ENCODE measurements at regions not wholly inside any gene's neighbourhood (a gene's known extent, or its start where the extent isn't known, plus 50 kb on each side); places are given as distances from the start of the nearest gene placed in this dataset.

DNA sequence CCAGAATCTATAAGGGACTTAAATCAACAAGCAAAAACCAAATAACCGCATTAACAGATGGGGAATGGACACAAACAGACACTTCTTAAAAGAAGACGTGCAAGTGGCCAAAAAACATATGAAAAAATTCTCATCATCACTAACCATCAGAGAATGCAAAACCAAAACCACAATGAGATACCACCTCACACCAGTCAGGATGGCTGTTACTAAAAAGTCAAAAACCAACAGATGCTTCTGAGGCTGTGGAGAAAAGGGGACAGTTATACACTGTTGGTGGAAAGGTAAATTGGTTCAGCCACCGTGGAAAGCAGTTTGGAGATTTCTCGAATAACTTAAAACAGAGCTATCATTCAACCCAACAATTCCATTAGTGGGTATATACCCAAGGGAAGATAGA is 124.9 kb upstream of the OLIG2 start:
- H3K4me1 ChIP-seq = no peaks in the 10 kb centered on the region
- H3K27me3 ChIP-seq = no peaks in the 10 kb centered on the region
- ATAC-seq (no peak), DNase-seq (no peak)
- H3K27ac ChIP-seq = no peak overlapping the region
- H3K4me3 ChIP-seq = no peak overlapping the region
- TF ChIP-seq, protein P1, sequence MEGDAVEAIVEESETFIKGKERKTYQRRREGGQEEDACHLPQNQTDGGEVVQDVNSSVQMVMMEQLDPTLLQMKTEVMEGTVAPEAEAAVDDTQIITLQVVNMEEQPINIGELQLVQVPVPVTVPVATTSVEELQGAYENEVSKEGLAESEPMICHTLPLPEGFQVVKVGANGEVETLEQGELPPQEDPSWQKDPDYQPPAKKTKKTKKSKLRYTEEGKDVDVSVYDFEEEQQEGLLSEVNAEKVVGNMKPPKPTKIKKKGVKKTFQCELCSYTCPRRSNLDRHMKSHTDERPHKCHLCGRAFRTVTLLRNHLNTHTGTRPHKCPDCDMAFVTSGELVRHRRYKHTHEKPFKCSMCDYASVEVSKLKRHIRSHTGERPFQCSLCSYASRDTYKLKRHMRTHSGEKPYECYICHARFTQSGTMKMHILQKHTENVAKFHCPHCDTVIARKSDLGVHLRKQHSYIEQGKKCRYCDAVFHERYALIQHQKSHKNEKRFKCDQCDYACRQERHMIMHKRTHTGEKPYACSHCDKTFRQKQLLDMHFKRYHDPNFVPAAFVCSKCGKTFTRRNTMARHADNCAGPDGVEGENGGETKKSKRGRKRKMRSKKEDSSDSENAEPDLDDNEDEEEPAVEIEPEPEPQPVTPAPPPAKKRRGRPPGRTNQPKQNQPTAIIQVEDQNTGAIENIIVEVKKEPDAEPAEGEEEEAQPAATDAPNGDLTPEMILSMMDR (IDR thresholded peaks at IDR 0.05) = no peak
- intact Hi-C loops (cut with DNase I) = no loop called here
- no peaks in the 10 kb centered on the region for H3K36me3 ChIP-seq
- H3K9me3 ChIP-seq = no peaks in the 10 kb centered on the region

DNA sequence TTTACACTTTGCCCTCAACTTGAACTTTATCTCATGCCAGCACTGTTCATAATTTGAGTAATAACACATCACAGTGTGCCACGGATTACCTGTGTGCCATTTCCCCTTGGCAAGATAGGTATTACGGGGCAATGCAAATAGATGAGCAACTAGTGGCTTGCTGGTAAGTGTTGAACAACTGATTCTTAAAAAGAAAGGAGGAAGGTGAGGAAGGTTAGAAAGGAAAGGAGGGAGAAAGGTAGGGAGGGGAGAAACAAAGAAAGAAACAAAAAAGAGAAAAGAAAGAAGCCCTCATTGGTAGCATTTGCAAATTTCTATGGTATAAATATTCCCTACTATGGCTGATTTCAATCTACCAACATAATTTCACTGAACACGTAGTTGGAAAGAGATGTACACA is 118.2 kb upstream of the OLIG2 start:
- Histone ChIP-seq H3K4me1 (no peaks in the 10 kb centered on the region), H3K27ac (no peak overlapping the region), H3K9me3 (no peaks in the 10 kb centered on the region), H3K4me3 (no peak overlapping the region), H3K36me3 (no peaks in the 10 kb centered on the region), H3K27me3 (no peaks in the 10 kb centered on the region)
- no peak for DNase-seq
- TF ChIP-seq, protein P1 (IDR thresholded peaks at IDR 0.05) = no peak
- ATAC-seq = no peak
- intact Hi-C loops (cut with DNase I) = no loop called here

DNA sequence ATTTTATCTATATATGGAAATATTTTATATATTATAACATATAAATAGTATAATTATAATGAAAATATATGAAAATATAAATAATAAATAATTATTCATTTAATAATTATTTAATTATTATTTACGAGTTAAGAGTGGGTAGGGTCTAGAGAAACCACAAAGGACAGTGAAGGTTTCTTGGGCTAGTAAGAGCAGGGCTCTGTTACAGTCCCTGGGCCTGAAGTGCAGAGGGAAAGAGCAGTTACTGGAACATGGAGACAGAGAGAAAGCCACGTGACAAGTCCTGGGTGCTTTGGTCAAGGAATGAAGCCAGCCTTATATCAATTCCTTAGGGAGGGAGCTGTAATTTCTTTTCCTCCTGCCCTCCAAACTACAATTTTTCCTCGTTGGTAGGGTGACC is 117.2 kb upstream of the OLIG2 start:
- Histone ChIP-seq H3K27ac (no peak overlapping the region), H3K36me3 (no peaks in the 10 kb centered on the region), H3K4me3 (no peak overlapping the region), H3K27me3 (no peaks in the 10 kb centered on the region), H3K4me1 (no peaks in the 10 kb centered on the region), H3K9me3 (no peaks in the 10 kb centered on the region)
- intact Hi-C loops (cut with DNase I) = no loop called here
- ATAC-seq (no peak), DNase-seq (no peak)
- TF ChIP-seq, protein P1 (IDR thresholded peaks at IDR 0.05) = no peak

DNA sequence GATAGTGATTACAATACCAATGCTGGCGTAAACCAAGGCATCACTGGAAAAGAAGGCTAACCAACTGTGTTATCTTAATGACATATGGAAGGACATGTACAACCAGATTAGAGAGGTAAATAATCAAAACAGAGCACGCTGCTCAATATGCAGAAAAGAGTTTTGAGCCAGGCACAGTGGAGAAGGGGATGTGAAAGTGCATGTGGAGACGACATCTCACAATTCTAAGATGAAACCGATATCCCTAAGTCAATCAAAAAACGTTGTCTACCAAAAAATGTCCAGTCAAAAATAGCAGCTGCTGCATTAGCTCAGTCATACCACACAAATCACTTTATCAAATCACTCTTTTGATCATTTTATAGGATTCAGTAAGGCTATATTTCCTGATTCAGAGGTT is 116.3 kb upstream of the OLIG2 start:
- intact Hi-C loops (cut with DNase I) = no loop called here
- ATAC-seq (no peak), DNase-seq (no peak)
- Histone ChIP-seq H3K9me3 (no peaks in the 10 kb centered on the region), H3K4me3 (no peak overlapping the region), H3K27ac (no peak overlapping the region), H3K36me3 (no peaks in the 10 kb centered on the region), H3K27me3 (no peaks in the 10 kb centered on the region), H3K4me1 (no peaks in the 10 kb centered on the region)
- TF ChIP-seq, protein P1 (IDR thresholded peaks at IDR 0.05) = no peak

DNA sequence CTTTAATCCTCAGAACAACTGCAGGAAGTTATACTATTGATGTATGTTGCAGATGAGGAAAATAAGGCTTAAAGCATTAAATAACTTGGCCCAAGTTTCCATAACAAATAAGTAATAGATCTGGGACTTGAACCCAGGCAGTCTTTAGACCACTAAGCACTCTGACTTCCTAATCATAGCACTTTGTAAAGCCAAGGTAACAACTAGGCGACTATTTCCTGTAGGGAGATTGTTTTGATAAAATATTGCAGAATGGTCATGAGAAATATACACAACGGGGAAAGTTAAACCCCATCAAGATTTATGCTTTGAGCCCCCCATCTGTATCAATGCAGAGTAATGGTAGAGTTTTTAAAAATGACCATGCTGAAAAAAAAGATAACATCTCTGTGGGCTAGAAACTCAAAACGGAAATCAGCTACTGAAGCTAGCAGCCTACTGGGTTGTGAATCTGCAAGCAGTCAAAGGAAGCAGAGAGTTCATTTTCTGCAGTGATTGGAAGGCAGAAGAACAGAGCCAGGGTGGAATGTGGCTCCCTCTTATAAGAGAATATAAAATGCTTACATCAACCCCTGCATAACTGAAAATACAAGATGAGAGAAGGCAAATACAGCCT is 111.2 kb upstream of the OLIG2 start:
- no peak for DNase-seq
- no peak for ATAC-seq
- Histone ChIP-seq H3K4me3 (no peak overlapping the region), H3K4me1 (no peaks in the 10 kb centered on the region), H3K27me3 (no peaks in the 10 kb centered on the region), H3K36me3 (no peaks in the 10 kb centered on the region), H3K27ac (no peak overlapping the region), H3K9me3 (no peaks in the 10 kb centered on the region)
- TF ChIP-seq, protein P1 (IDR thresholded peaks at IDR 0.05) = no peak
- intact Hi-C loops (cut with DNase I) = no loop called here

DNA sequence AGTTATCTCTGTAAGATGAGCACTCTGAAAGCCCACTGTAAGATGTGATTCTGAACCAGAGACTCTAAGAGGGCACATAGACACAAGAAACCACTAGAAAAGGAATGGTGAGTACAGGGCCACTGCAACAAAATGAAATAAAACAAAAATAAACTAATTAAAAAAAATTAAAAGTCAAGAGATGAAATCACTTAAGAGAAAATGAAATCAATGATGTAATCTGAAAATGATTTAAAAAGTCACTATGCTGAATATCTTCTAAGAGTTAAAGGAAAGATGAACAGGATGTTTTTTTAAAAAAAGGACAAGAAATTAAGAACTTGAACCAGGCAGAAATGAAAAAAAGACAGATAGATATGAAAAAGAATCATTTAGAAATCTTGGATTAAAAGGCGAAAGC is 110.6 kb upstream of the OLIG2 start:
- Histone ChIP-seq H3K36me3 (no peaks in the 10 kb centered on the region), H3K27me3 (no peaks in the 10 kb centered on the region), H3K27ac (no peak overlapping the region), H3K4me1 (no peaks in the 10 kb centered on the region), H3K4me3 (no peak overlapping the region), H3K9me3 (no peaks in the 10 kb centered on the region)
- DNase-seq = no peak
- no peak for ATAC-seq
- intact Hi-C loops (cut with DNase I) = no loop called here
- TF ChIP-seq, protein P1 (IDR thresholded peaks at IDR 0.05) = no peak

All from upper lobe of right lung (tissue), 1 donor.